H9 (cell line): ENCODE measurements at regions not wholly inside any gene's neighbourhood (a gene's known extent, or its start where the extent isn't known, plus 50 kb on each side); places are given as distances from the start of the nearest gene placed in this dataset.

ENCODE experiments used
- DNase-seq: peaks from one replicate; pipeline ENCODE4 v3.0.0-alpha.2; 2017
- H2AFZ ChIP-seq: one replicate; pipeline ENCODE4 v1.6.1; 2013; ENCODE audit warnings: mild to moderate bottlenecking, low read length, control low read depth, moderate library complexity
- H2AK5ac ChIP-seq: 2 replicates; pipeline ENCODE4 v1.6.1; 2013; ENCODE audit warnings: low read length, control low read depth, mixed read lengths; ENCODE audit not compliant: insufficient read length
- H2BK120ac ChIP-seq: one replicate; pipeline ENCODE4 v1.6.1; 2013; ENCODE audit warnings: low read depth, mild to moderate bottlenecking, low read length, control low read depth, inconsistent platforms; ENCODE audit not compliant: poor library complexity, severe bottlenecking
- H2BK12ac ChIP-seq: 2 replicates; pipeline ENCODE4 v1.6.1; 2013; ENCODE audit warnings: low read length, control low read depth, mixed read lengths, low read depth; ENCODE audit not compliant: insufficient read length
- H2BK15ac ChIP-seq: 2 replicates; pipeline ENCODE4 v1.6.1; 2013; ENCODE audit warnings: low read depth, low read length, control low read depth
- H2BK20ac ChIP-seq: one replicate; pipeline ENCODE4 v1.6.1; 2013; ENCODE audit warnings: low read depth, mild to moderate bottlenecking, low read length, control low read depth, inconsistent platforms; ENCODE audit not compliant: poor library complexity, severe bottlenecking
- H2BK5ac ChIP-seq: 2 replicates; pipeline ENCODE4 v1.6.1; 2013; ENCODE audit warnings: low read length, control low read depth, mixed read lengths; ENCODE audit not compliant: insufficient read length
- H3K14ac ChIP-seq: 2 replicates; pipeline ENCODE4 v1.6.1; 2013; ENCODE audit warnings: low read length, control low read depth; ENCODE audit not compliant: insufficient read depth
- H3K18ac ChIP-seq: 2 replicates; pipeline ENCODE4 v1.6.1; 2013; ENCODE audit warnings: low read depth, mild to moderate bottlenecking, mixed read lengths, low read length, control low read depth; ENCODE audit not compliant: insufficient read length
- H3K23ac ChIP-seq: 2 replicates; pipeline ENCODE4 v1.6.1; 2013; ENCODE audit warnings: low read length, control low read depth, mixed read lengths, low read depth; ENCODE audit not compliant: insufficient read length
- H3K23me2 ChIP-seq: 2 replicates; pipeline ENCODE4 v1.6.1; 2013; ENCODE audit warnings: low read depth, mild to moderate bottlenecking, mixed read lengths, low read length, control low read depth; ENCODE audit not compliant: insufficient read length, poor library complexity, severe bottlenecking
- H3K27ac ChIP-seq: 2 replicates; pipeline ENCODE4 v1.5.1; 2013; ENCODE audit warnings: low read length, control low read depth, mixed read lengths, low read depth; ENCODE audit not compliant: insufficient read length
- H3K27me3 ChIP-seq: 2 replicates; pipeline ENCODE4 v1.6.1; 2013; ENCODE audit warnings: low read length, control low read depth, inconsistent platforms; ENCODE audit not compliant: insufficient read depth
- H3K4ac ChIP-seq: 2 replicates; pipeline ENCODE4 v1.6.1; 2013; ENCODE audit warnings: low read depth, mild to moderate bottlenecking, control low read depth, inconsistent platforms, low read length, moderate library complexity
- H3K4me1 ChIP-seq: 2 replicates; pipeline ENCODE4 v1.6.1; 2013; ENCODE audit warnings: low read length, control low read depth, inconsistent platforms; ENCODE audit not compliant: insufficient read depth
- H3K4me2 ChIP-seq: 2 replicates; pipeline ENCODE4 v1.6.1; 2013; ENCODE audit warnings: low read length, control low read depth, mixed read lengths; ENCODE audit not compliant: insufficient read length, insufficient read depth
- H3K56ac ChIP-seq: 2 replicates; pipeline ENCODE4 v1.6.1; 2013; ENCODE audit warnings: low read depth, mild to moderate bottlenecking, mixed read lengths, low read length, control low read depth; ENCODE audit not compliant: insufficient read length
- H3K79me1 ChIP-seq: 2 replicates; pipeline ENCODE4 v1.6.1; 2013; ENCODE audit warnings: low read depth, mild to moderate bottlenecking, moderate library complexity, low read length, control low read depth, inconsistent platforms; ENCODE audit not compliant: insufficient read depth, poor library complexity, severe bottlenecking
- H3K79me2 ChIP-seq: 2 replicates; pipeline ENCODE4 v1.6.1; 2013; ENCODE audit warnings: low read length, control low read depth, inconsistent platforms; ENCODE audit not compliant: insufficient read depth
- H3K9ac ChIP-seq: 2 replicates; pipeline ENCODE4 v1.6.1; 2013; ENCODE audit warnings: low read length, control low read depth, mixed read lengths; ENCODE audit not compliant: insufficient read length; ENCODE audit errors: extremely low read depth
- H3K9me3 ChIP-seq: one replicate; pipeline ENCODE4 v1.6.1; 2013; ENCODE audit warnings: low read depth, low read length, inconsistent platforms; ENCODE audit not compliant: control insufficient read depth
- H3T11ph ChIP-seq: one replicate; pipeline ENCODE4 v1.6.1; 2013; ENCODE audit warnings: mild to moderate bottlenecking, low read length, control low read depth, inconsistent platforms
- H4K20me1 ChIP-seq: one replicate; pipeline ENCODE4 v1.6.1; 2013; ENCODE audit not compliant: control insufficient read depth, insufficient read length, insufficient read depth
- H4K5ac ChIP-seq: 2 replicates; pipeline ENCODE4 v1.6.1; 2013; ENCODE audit warnings: low read depth, mild to moderate bottlenecking, mixed read lengths, low read length, control low read depth; ENCODE audit not compliant: insufficient read length
- H4K8ac ChIP-seq: replicated peaks from 2 replicates; pipeline ENCODE4 v1.6.1; 2013; ENCODE audit warnings: low read length, control low read depth, mixed read lengths, low read depth; ENCODE audit not compliant: insufficient read length
- H4K91ac ChIP-seq: 2 replicates; pipeline ENCODE4 v1.6.1; 2013; ENCODE audit warnings: low read depth, mild to moderate bottlenecking, moderate library complexity, mixed read lengths, low read length, control low read depth; ENCODE audit not compliant: insufficient read length
- H3K27ac Mint-ChIP-seq, 3 experiments: 2 replicates in 2 of 3; 3 replicates in 1 of 3; pipeline ENCODE4 v1.8.0; 2020 to 2021; ENCODE audit warnings: mixed read lengths in 3 of 3, mild to moderate bottlenecking in 1 of 3, moderate library complexity in 1 of 3
- H3K27me3 Mint-ChIP-seq: 2 replicates; pipeline ENCODE4 v1.8.0; 2021; ENCODE audit warnings: low read depth, mild to moderate bottlenecking, moderate library complexity, mixed read lengths
- H3K36me3 Mint-ChIP-seq, 3 experiments: 2 replicates in 2 of 3; 3 replicates in 1 of 3; pipeline ENCODE4 v1.8.0; 2020 to 2021; ENCODE audit warnings: low read depth in 3 of 3, mixed read lengths in 3 of 3; ENCODE audit not compliant: insufficient read depth in 1 of 3
- H3K4me1 Mint-ChIP-seq, 2 experiments: 2 replicates each; pipeline ENCODE4 v1.8.0; 2020; ENCODE audit warnings: mixed read lengths in 2 of 2
- H3K4me3 Mint-ChIP-seq, 2 experiments: 2 replicates in 1 of 2; 3 replicates in 1 of 2; pipeline ENCODE4 v1.8.0; 2020 to 2021; ENCODE audit warnings: mild to moderate bottlenecking in 2 of 2, mixed read lengths in 2 of 2, moderate library complexity in 1 of 2
- H3K9me3 Mint-ChIP-seq, 2 experiments: 2 replicates in 1 of 2; 3 replicates in 1 of 2; pipeline ENCODE4 v1.8.0; 2020; ENCODE audit warnings: mild to moderate bottlenecking in 2 of 2, mixed read lengths in 2 of 2, moderate library complexity in 1 of 2
- WGBS: extraction: QIAGEN DNeasy Blood & Tissue Kit; methylation state at CpG from one replicate; pipeline ENCODE4 v1.1.7; 2013; ENCODE audit warnings: missing lambda C conversion rate, low lambda C conversion rate, mixed read lengths; ENCODE audit not compliant: insufficient read length; ENCODE audit errors: extremely low coverage; 5-methylcytosine and 5-hydroxymethylcytosine counted together
- TF ChIP-seq, protein P1 (sequence below): fragments of 200-600 bp; sonication (generic); conservative IDR thresholded peaks from 3 replicates; pipeline ENCODE4 v1.8.0; 2021; ENCODE audit warnings: antibody characterized with exemption, mild to moderate bottlenecking

- WGBS: no CpG with 5 or more reads among the region's 16 CpGs
- Histone ChIP-seq H3K79me1 (no peaks in the 10 kb centered on the region), H2BK120ac (no peak overlapping the region), H4K91ac (no peak overlapping the region), H3K4me2 (no peak overlapping the region), H3K23me2 (no peaks in the 10 kb centered on the region), H4K8ac (no peak overlapping the region), H2BK12ac (no peak overlapping the region), H3T11ph (no peak overlapping the region), H2BK15ac (no peak overlapping the region), H4K20me1 (no peaks in the 10 kb centered on the region), H2BK5ac (no peak overlapping the region), H3K9me3 (no peaks in the 10 kb centered on the region), H3K4me1 (no peaks in the 10 kb centered on the region; the same call in 1 of the 2 replicates), H3K56ac (no peak overlapping the region), H2BK20ac (no peak overlapping the region), H3K9ac (no peak overlapping the region), H3K79me2 (no peaks in the 10 kb centered on the region), H2AFZ (no peak overlapping the region), H4K5ac (no peak overlapping the region), H3K27ac (no peak overlapping the region), H3K23ac (no peak overlapping the region), H3K4ac (no peak overlapping the region), H2AK5ac (no peak overlapping the region), H3K27me3 (no peaks in the 10 kb centered on the region), H3K14ac (no peak overlapping the region), H3K18ac (no peak overlapping the region)
- H3K4me3 Mint-ChIP-seq: no peak overlapping the region
- H3K4me1 Mint-ChIP-seq: peaks cover 13 to 14% of the 10 kb centered on the region in 2 experiments
- no peak overlapping the region for H3K27ac Mint-ChIP-seq
- no peaks in the 10 kb centered on the region for H3K27me3 Mint-ChIP-seq
- TF ChIP-seq, protein P1, sequence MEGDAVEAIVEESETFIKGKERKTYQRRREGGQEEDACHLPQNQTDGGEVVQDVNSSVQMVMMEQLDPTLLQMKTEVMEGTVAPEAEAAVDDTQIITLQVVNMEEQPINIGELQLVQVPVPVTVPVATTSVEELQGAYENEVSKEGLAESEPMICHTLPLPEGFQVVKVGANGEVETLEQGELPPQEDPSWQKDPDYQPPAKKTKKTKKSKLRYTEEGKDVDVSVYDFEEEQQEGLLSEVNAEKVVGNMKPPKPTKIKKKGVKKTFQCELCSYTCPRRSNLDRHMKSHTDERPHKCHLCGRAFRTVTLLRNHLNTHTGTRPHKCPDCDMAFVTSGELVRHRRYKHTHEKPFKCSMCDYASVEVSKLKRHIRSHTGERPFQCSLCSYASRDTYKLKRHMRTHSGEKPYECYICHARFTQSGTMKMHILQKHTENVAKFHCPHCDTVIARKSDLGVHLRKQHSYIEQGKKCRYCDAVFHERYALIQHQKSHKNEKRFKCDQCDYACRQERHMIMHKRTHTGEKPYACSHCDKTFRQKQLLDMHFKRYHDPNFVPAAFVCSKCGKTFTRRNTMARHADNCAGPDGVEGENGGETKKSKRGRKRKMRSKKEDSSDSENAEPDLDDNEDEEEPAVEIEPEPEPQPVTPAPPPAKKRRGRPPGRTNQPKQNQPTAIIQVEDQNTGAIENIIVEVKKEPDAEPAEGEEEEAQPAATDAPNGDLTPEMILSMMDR: no peak
- DNase-seq: no peak
- H3K9me3 Mint-ChIP-seq: no peaks in the 10 kb centered on the region
- H3K36me3 Mint-ChIP-seq: no peaks in the 10 kb centered on the region
These were observed 275.3 kb downstream of the SNX13 start for GRCh38 chr7:17665029-17665428.
